ENCODE measurements at regions not wholly inside any gene's neighbourhood (a gene's known extent, or its start where the extent isn't known, plus 50 kb on each side); places are given as distances from the start of the nearest gene placed in this dataset.
"Not testable (repeated sequence)": the region's sequence is repeated elsewhere in the genome, so short reads cannot be mapped to it uniquely, and the experiment has no call there.

DNA sequence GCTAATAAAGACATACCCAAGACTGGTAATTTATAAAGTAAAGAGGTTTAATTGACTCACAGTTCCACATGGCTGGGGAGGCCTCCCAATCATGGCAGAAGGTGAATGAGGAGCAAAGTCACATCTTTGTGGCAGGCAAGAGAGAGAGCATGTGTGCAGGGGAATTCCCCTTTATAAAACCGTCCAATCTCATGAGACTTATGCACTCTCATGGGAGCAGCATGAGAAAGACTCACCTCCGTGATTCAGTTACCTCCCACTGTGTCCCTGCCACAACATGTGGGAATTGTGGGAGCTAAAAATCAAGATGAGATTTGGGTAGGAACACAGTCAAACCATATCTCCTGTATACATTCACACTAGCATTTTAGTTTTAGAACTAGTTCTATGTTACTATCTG lies 101.7 kb upstream of the NIPA1 start:
- not testable (repeated sequence) for DNase-seq

DNA sequence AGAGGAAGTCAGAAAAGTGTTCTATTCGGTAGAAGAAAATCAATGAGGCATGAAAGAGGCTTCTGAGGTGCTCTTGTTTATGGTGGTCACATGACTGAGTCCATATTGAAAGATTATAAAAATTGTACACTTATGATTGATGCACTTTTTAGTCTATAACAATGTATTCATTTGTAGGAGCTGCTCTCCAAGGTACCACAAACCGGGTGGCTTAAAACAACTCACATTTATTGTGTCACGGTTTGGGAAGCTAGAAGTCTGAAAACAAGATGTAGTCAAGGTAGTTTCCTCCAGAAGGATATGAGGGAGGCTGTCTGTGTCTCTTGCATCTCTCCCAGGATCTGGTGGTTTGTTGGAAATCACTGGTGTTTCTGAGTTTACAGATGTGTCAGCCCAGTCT lies 86.6 kb upstream of the NIPA1 start:
- not testable (repeated sequence) for DNase-seq

GRCh38 chr15:22710831-22711341 lies 75.6 kb upstream of the NIPA1 start:
- not testable (repeated sequence) for DNase-seq

DNA sequence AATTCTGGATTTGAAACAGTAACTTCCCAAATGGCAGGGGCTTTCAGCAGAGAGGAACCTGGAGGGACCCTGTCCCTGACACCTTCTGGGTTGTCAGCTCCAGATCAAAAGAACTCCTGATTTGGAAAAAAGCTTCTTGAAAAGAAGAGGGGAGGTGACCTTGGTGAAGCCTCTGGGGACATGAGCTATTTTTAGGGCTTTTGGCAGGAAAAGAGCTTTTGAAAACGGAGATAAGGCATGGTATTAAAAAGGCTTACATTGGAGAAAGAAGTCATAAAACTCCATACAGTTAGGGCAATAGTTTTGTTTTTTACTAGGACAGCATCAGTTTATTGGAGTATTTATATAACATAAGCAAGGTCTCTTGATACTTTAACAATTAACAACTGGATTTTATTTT lies 72.5 kb upstream of the NIPA1 start:
- not testable (repeated sequence) for DNase-seq

DNA sequence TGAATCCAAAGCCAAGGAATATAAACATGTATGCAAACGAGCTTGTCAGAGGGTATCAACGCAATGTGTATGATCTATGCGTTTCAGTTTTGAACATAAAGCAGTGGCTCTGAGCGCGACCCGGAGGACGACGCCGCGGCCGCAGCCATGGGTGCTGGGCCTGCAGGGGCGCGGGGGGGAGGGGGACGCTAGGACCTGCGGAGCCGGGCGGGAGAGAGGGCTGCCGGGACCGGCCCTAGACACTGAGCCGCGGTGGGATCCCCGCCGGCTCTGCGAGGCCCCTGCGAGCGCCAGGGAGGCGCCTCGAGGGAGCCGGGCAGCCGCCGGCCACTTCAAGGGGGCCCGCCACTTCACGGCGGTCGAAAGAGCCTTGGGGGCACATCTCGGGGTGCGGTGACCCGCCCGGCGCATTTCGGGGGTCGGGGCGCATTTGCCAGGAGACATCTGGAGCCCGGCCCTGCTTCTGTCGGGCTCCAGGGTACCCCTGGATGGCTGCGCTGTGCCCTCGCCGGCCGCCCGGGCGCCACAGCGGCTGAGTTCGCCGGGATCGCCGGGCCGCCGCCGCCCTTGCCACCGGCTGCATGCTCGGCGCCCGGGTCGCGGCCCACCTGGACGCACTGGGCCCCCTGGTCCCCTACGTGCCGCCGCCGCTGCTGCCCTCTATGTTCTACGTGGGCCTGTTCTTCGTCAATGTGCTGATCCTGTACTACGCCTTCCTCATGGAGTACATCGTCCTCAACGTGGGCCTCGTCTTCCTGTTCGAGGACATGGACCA lies 71.9 kb upstream of the NIPA1 start:
- DNase-seq = not testable (repeated sequence)

- not testable (repeated sequence) for DNase-seq
Measured at GRCh38 chr15:22715133-22715845, 71.2 kb upstream of the NIPA1 start.

- DNase-seq = peak; percentile 0
Measured at GRCh38 chr15:22719980-22720379, 66.5 kb upstream of the NIPA1 start.

GRCh38 chr15:22726104-22726503 lies 60.3 kb upstream of the NIPA1 start:
- DNase-seq = not testable (repeated sequence)

DNA sequence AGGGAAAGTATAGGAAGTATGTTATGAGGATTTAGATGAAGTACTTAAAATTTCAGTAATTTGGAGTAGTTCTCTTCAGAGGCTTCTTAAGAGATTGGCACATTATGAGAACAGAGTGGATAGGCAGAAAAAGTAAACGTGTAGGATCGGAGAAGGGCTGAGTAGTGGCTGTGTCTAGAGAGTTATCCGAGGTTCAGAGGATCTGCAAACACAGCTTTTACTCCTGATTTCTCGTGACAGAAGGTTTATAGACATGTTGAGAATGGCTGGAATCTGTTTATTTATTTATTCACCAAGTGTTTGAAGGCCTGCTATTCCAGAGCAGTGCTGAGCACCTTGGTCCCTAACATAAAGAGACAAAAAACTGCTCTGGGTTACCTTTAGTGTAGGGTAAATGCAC lies 51.4 kb upstream of the NIPA1 start:
- not testable (repeated sequence) for DNase-seq

- DNase-seq = no peak
Measured at GRCh38 chr15:22735781-22736180, 50.7 kb upstream of the NIPA1 start.

DNA sequence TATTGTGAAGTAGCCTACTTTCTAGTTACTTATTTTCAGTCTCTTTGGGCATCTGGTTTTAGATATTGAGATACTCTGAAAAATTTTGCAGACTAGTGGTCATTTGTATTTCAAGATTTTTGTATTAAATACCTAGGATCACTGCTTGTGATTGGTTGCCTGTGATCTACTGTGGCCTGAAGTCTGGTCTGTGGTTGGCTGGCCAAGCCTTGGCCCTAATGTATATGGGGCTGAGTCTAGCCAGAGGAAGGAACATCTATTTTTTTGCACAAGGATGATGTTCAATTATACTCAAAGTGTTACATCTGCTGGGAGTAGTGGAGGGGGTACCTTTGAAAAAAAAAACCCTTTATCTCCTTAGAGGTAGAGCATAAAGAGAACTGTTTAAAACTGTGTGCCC lies 50.2 kb upstream of the NIPA1 start:
- not testable (repeated sequence) for DNase-seq
